ENCODE measurements at regions not wholly inside any gene's neighbourhood (a gene's known extent, or its start where the extent isn't known, plus 50 kb on each side); places are given as distances from the start of the nearest gene placed in this dataset.

- no peak for TF ChIP-seq CTCF (conservative IDR thresholded peaks at IDR 0.05; ENCODE audit: low read depth, low read length)
- Histone ChIP-seq H3K36me3 (ENCODE audit: insufficient read depth) (no peaks in the 10 kb centered on the region), H3K4me2 (no peak overlapping the region), H4K20me1 (ENCODE audit: insufficient read depth) (no peaks in the 10 kb centered on the region), H3K4me1 (ENCODE audit: low read depth, poor library complexity, severe bottlenecking) (peaks cover 15% of the 10 kb centered on the region), H3K79me2 (ENCODE audit: insufficient read depth, low read depth) (no peaks in the 10 kb centered on the region), H3K4me3 (IDR thresholded peaks at IDR 0.05; ENCODE audit: insufficient read depth, low read depth, low read length) (no peak overlapping the region), H3K27me3 (ENCODE audit: insufficient read depth, low read depth) (no peaks in the 10 kb centered on the region), H3K9ac (no peak overlapping the region), H3K27ac (no peak overlapping the region), H2AFZ (ENCODE audit: low read depth) (no peak overlapping the region)
These were observed 73.7 kb upstream of the PCDH9 start for GRCh38 chr13:67303661-67304333.

- H3K79me2 ChIP-seq (ENCODE audit: insufficient read depth, low read depth): no peaks in the 10 kb centered on the region
- H3K4me1 ChIP-seq (ENCODE audit: low read depth, poor library complexity, severe bottlenecking): no peaks in the 10 kb centered on the region
- no peak for TF ChIP-seq CTCF (conservative IDR thresholded peaks at IDR 0.05; ENCODE audit: low read depth, low read length)
- H3K4me3 ChIP-seq (IDR thresholded peaks at IDR 0.05; ENCODE audit: insufficient read depth, low read depth, low read length): no peak overlapping the region
- no peaks in the 10 kb centered on the region for H3K27me3 ChIP-seq (ENCODE audit: insufficient read depth, low read depth)
- no peak overlapping the region for H3K9ac ChIP-seq
- H4K20me1 ChIP-seq (ENCODE audit: insufficient read depth): no peaks in the 10 kb centered on the region
- H2AFZ ChIP-seq (ENCODE audit: low read depth): no peak overlapping the region
- H3K4me2 ChIP-seq: no peak overlapping the region
- H3K36me3 ChIP-seq (ENCODE audit: insufficient read depth): no peaks in the 10 kb centered on the region
- H3K27ac ChIP-seq: no peak overlapping the region
These were observed 69.6 kb upstream of the PCDH9 start for GRCh38 chr13:67299751-67300150.

GRCh38 chr13:67299072-67299635 is 69.0 kb upstream of the PCDH9 start:
- Histone ChIP-seq H3K4me2 (no peak overlapping the region), H3K27ac (no peak overlapping the region), H2AFZ (ENCODE audit: low read depth) (no peak overlapping the region)

GRCh38 chr13:67298297-67298696 is 68.2 kb upstream of the PCDH9 start:
- no peak overlapping the region for H3K9ac ChIP-seq
- no peak overlapping the region for H3K4me3 ChIP-seq (IDR thresholded peaks at IDR 0.05; ENCODE audit: insufficient read depth, low read depth, low read length)
- no peaks in the 10 kb centered on the region for H4K20me1 ChIP-seq (ENCODE audit: insufficient read depth)
- H3K27me3 ChIP-seq (ENCODE audit: insufficient read depth, low read depth): no peaks in the 10 kb centered on the region
- H3K36me3 ChIP-seq (ENCODE audit: insufficient read depth): no peaks in the 10 kb centered on the region
- no peak overlapping the region for H2AFZ ChIP-seq (ENCODE audit: low read depth)
- H3K27ac ChIP-seq: no peak overlapping the region
- H3K4me2 ChIP-seq: no peak overlapping the region
- no peaks in the 10 kb centered on the region for H3K79me2 ChIP-seq (ENCODE audit: insufficient read depth, low read depth)
- TF ChIP-seq CTCF (conservative IDR thresholded peaks at IDR 0.05; ENCODE audit: low read depth, low read length): no peak
- no peaks in the 10 kb centered on the region for H3K4me1 ChIP-seq (ENCODE audit: low read depth, poor library complexity, severe bottlenecking)

More at GRCh38 chr13:67299072-67299635, 69.0 kb upstream of the PCDH9 start:
- Histone ChIP-seq H3K27me3 (ENCODE audit: insufficient read depth, low read depth) (no peaks in the 10 kb centered on the region), H3K4me3 (IDR thresholded peaks at IDR 0.05; ENCODE audit: insufficient read depth, low read depth, low read length) (no peak overlapping the region), H3K79me2 (ENCODE audit: insufficient read depth, low read depth) (no peaks in the 10 kb centered on the region), H3K4me1 (ENCODE audit: low read depth, poor library complexity, severe bottlenecking) (no peaks in the 10 kb centered on the region), H3K36me3 (ENCODE audit: insufficient read depth) (no peaks in the 10 kb centered on the region), H4K20me1 (ENCODE audit: insufficient read depth) (no peaks in the 10 kb centered on the region), H3K9ac (no peak overlapping the region)
- no peak for TF ChIP-seq CTCF (conservative IDR thresholded peaks at IDR 0.05; ENCODE audit: low read depth, low read length)
